GM21786 (cell line): ENCODE measurements at regions not wholly inside any gene's neighbourhood (a gene's known extent, or its start where the extent isn't known, plus 50 kb on each side); places are given as distances from the start of the nearest gene placed in this dataset.
"Not testable (repeated sequence)": the region's sequence is repeated elsewhere in the genome, so short reads cannot be mapped to it uniquely, and the experiment has no call there.

Experiments
- ATAC-seq: cut with Tn5 transposase; IDR thresholded peaks from one replicate; pipeline ENCODE4 v1.9.1; 2021; ENCODE audit not compliant: unreplicated experiment

- no peak for ATAC-seq
These were observed 81.8 kb upstream of the MAP3K1 start for GRCh38 chr5:56733580-56733979.

- no peak for ATAC-seq
These were observed 83.2 kb upstream of the MAP3K1 start for GRCh38 chr5:56732121-56732520.

GRCh38 chr5:56731473-56731872 is 83.9 kb upstream of the MAP3K1 start:
- ATAC-seq = not testable (repeated sequence)

- ATAC-seq = no peak
These were observed 85.9 kb upstream of the MAP3K1 start for GRCh38 chr5:56729488-56729887.

- no peak for ATAC-seq
These were observed 89.5 kb upstream of the MAP3K1 start for GRCh38 chr5:56725711-56726411.

- ATAC-seq = not testable (repeated sequence)
These were observed 90.5 kb upstream of the MAP3K1 start for GRCh38 chr5:56724857-56725256.

GRCh38 chr5:56722317-56722716 is 93.0 kb upstream of the MAP3K1 start:
- ATAC-seq = no peak

GRCh38 chr5:56717253-56717987 is 97.9 kb upstream of the MAP3K1 start:
- no peak for ATAC-seq

GRCh38 chr5:56715986-56716385 is 99.4 kb upstream of the MAP3K1 start:
- no peak for ATAC-seq

GRCh38 chr5:56712895-56713591 is 102.3 kb upstream of the MAP3K1 start:
- ATAC-seq = no peak

GRCh38 chr5:56710826-56711590 is 104.3 kb upstream of the MAP3K1 start:
- no peak for ATAC-seq

GRCh38 chr5:56706504-56706903 is 108.8 kb upstream of the MAP3K1 start:
- no peak for ATAC-seq

GRCh38 chr5:56705217-56705616 is 110.1 kb upstream of the MAP3K1 start:
- no peak for ATAC-seq

- no peak for ATAC-seq
These were observed 111.4 kb upstream of the MAP3K1 start for GRCh38 chr5:56703952-56704351.

GRCh38 chr5:56700711-56701110 is 114.6 kb upstream of the MAP3K1 start:
- ATAC-seq = no peak

GRCh38 chr5:56699538-56699937 is 115.8 kb upstream of the MAP3K1 start:
- ATAC-seq = no peak

- ATAC-seq = no peak
These were observed 116.6 kb upstream of the MAP3K1 start for GRCh38 chr5:56698463-56699381.

GRCh38 chr5:56696900-56697299 is 118.4 kb upstream of the MAP3K1 start:
- ATAC-seq = no peak

- no peak for ATAC-seq
These were observed 122.1 kb upstream of the MAP3K1 start for GRCh38 chr5:56693220-56693579.
